GM12878 (cell line): ENCODE measurements at regions not wholly inside any gene's neighbourhood (a gene's known extent, or its start where the extent isn't known, plus 50 kb on each side); places are given as distances from the start of the nearest gene placed in this dataset.

ENCODE experiments used
- ATAC-seq: fragments of 200-7000 bp; cut with Tn5 transposase; 3 replicates; pipeline ENCODE4 v1.9.1; 2020; ENCODE audit warnings: mild to moderate bottlenecking, moderate library complexity
- BruUV-seq: library from RNA; stranded (reverse); fragments of 400-500 nt; replicated peaks from 2 replicates; lab custom pipeline; 2021; lab: Mats Ljungman, UMichigan
- CTCF ChIA-PET: fragments of 300-600 bp; sonication (Branson Sonifier 250); formaldehyde crosslinking; extraction: SDS; loops from one replicate; lab custom pipeline; 2021; ENCODE audit warnings: inconsistent platforms; lab: Yijun Ruan, JAX
- POLR2A ChIA-PET: fragments of 350-600 bp; formaldehyde crosslinking; extraction: SDS; loops from one replicate; lab custom pipeline; 2021; ENCODE audit warnings: inconsistent platforms; lab: Charles Lee
- RAD21 ChIA-PET: fragments of 300-600 bp; sonication (Branson Sonifier 250); formaldehyde crosslinking; loops from one replicate; lab custom pipeline; 2023; ENCODE audit warnings: antibody characterized with exemption; ENCODE audit not compliant: unreplicated experiment; lab: Charles Lee
- SMC1A ChIA-PET: fragments of 300-600 bp; sonication (Branson Sonifier 250); formaldehyde crosslinking; loops from one replicate; lab custom pipeline; 2023; ENCODE audit not compliant: unreplicated experiment, uncharacterized antibody; lab: Charles Lee
- DNase-seq: peaks from one replicate; pipeline ENCODE4 v3.0.0-alpha.2; 2011; ENCODE audit warnings: low read depth, low spot score
- FAIRE-seq: peaks from 3 replicates; lab custom pipeline; 2011; peaks lifted over from hg19 to GRCh38; lab: Jason Lieb, UNC
- H2AFZ ChIP-seq: 2 replicates; pipeline ENCODE4 v1.6.0; 2011; ENCODE audit warnings: low read depth, low read length, control low read depth; ENCODE audit not compliant: control insufficient read depth
- H3K27ac ChIP-seq: 2 replicates; pipeline ENCODE4 v1.5.1; 2011; ENCODE audit warnings: control low read depth; ENCODE audit not compliant: control insufficient read depth, insufficient read depth
- H3K27me3 ChIP-seq, 2 experiments: replicated peaks in 1 of 2; 2 replicates each; pipeline versions ENCODE4 v1.6.0 to v1.6.1; 2011; ENCODE audit warnings: low read length in 1 of 2; ENCODE audit not compliant: control insufficient read depth in 2 of 2, insufficient read depth in 2 of 2
- H3K36me3 ChIP-seq, 2 experiments: 2 replicates each; pipeline ENCODE4 v1.5.1; 2011; ENCODE audit warnings: low read length in 1 of 2; ENCODE audit not compliant: control insufficient read depth in 2 of 2, insufficient read depth in 2 of 2
- H3K4me1 ChIP-seq: 2 replicates; pipeline ENCODE4 v1.6.1; 2011; ENCODE audit warnings: mild to moderate bottlenecking, low read length, moderate library complexity, mixed read lengths; ENCODE audit not compliant: control insufficient read depth, insufficient read depth
- H3K4me2 ChIP-seq: 2 replicates; pipeline ENCODE4 v1.6.0; 2011; ENCODE audit warnings: control low read depth; ENCODE audit not compliant: control insufficient read depth, insufficient read depth
- H3K4me3 ChIP-seq: fragments of 200-600 bp; sonication (generic); 2 replicates; pipeline ENCODE4 v1.5.1; 2016
- H3K79me2 ChIP-seq: 2 replicates; pipeline ENCODE4 v1.6.0; 2011; ENCODE audit warnings: low read length; ENCODE audit not compliant: control insufficient read depth, insufficient read depth
- H3K9ac ChIP-seq: 2 replicates; pipeline ENCODE4 v1.8.0; 2011; ENCODE audit warnings: low read length, control low read depth, mixed read lengths; ENCODE audit not compliant: control insufficient read depth, insufficient read depth
- H3K9me3 ChIP-seq: replicated peaks from 3 replicates; pipeline ENCODE4 v1.5.1; 2011; ENCODE audit warnings: mild to moderate bottlenecking, low read length; ENCODE audit not compliant: control insufficient read depth, insufficient read depth
- H4K20me1 ChIP-seq: 2 replicates; pipeline ENCODE4 v1.6.0; 2011; ENCODE audit not compliant: control insufficient read depth, insufficient read depth
- BACH1 ChIP-seq: fragments of 450-650 bp; IDR thresholded peaks from 2 replicates; pipeline ENCODE4 v1.6.1; 2017; ENCODE audit warnings: mild to moderate bottlenecking, borderline replicate concordance
- BMI1 ChIP-seq: fragments of 450-650 bp; IDR thresholded peaks from 2 replicates; pipeline ENCODE4 v1.6.1; 2016; ENCODE audit warnings: mild to moderate bottlenecking, moderate library complexity, borderline replicate concordance
- CEBPB ChIP-seq, 2 experiments: fragments of 150-350 bp in 1 of 2; IDR thresholded peaks; 2 replicates each; pipeline ENCODE4 v1.6.1; 2012 to 2014; ENCODE audit warnings: low read depth in 2 of 2, low read length in 2 of 2, borderline replicate concordance in 1 of 2, inconsistent platforms in 1 of 2
- CREM ChIP-seq: IDR thresholded peaks from 2 replicates; pipeline ENCODE4 v1.6.1; 2014; ENCODE audit warnings: antibody characterized with exemption, low read depth
- GATAD2B ChIP-seq: fragments of 450-650 bp; conservative IDR thresholded peaks from 2 replicates; pipeline ENCODE4 v1.6.1; 2017; ENCODE audit warnings: low read depth, mild to moderate bottlenecking, moderate library complexity
- NFYB ChIP-seq: IDR thresholded peaks from 2 replicates; pipeline ENCODE4 v1.6.1; 2011; ENCODE audit warnings: low read depth, mild to moderate bottlenecking, low read length, improper control_type of control experiment, moderate library complexity; ENCODE audit not compliant: insufficient read depth
- POLR2A ChIP-seq: IDR thresholded peaks from 2 replicates; pipeline ENCODE4 v1.6.1; 2011; ENCODE audit warnings: low read depth, mild to moderate bottlenecking, low read length
- REST ChIP-seq: IDR thresholded peaks from 2 replicates; pipeline ENCODE4 v1.6.1; 2012; ENCODE audit warnings: mild to moderate bottlenecking, low read depth, low read length
- RUNX3 ChIP-seq: IDR thresholded peaks from 2 replicates; pipeline ENCODE4 v1.6.1; 2012; ENCODE audit warnings: low read length, inconsistent platforms
- SIX5 ChIP-seq: IDR thresholded peaks from 2 replicates; pipeline ENCODE4 v1.6.1; 2011; ENCODE audit warnings: mild to moderate bottlenecking, low read depth, low read length, moderate library complexity; ENCODE audit not compliant: severe bottlenecking
- SP1 ChIP-seq: IDR thresholded peaks from one replicate; pipeline ENCODE4 v1.6.1; 2011; ENCODE audit warnings: low read depth, low read length
- SREBF2 ChIP-seq: IDR thresholded peaks from 2 replicates; pipeline ENCODE4 v1.6.1; 2012; ENCODE audit warnings: mild to moderate bottlenecking, low read length
- SUZ12 ChIP-seq: fragments of 200-600 bp; sonication (generic); IDR thresholded peaks from one replicate; pipeline ENCODE4 v1.6.1; 2018; ENCODE audit warnings: antibody characterized with exemption, mild to moderate bottlenecking; ENCODE audit not compliant: unreplicated experiment
- TCF3 ChIP-seq: IDR thresholded peaks from 2 replicates; pipeline ENCODE4 v1.6.1; 2012; ENCODE audit warnings: low read depth, mild to moderate bottlenecking, low read length, borderline replicate concordance; ENCODE audit not compliant: insufficient read depth
- YY1 ChIP-seq: IDR thresholded peaks from 2 replicates; pipeline ENCODE4 v1.6.1; 2011; ENCODE audit warnings: low read depth, mild to moderate bottlenecking, low read length
- ZNF24 ChIP-seq: fragments of 450-650 bp; IDR thresholded peaks from 2 replicates; pipeline ENCODE4 v1.6.1; 2017; ENCODE audit warnings: antibody characterized with exemption, mild to moderate bottlenecking
- in situ Hi-C: fragments of 300-500 bp; cut with MboI; formaldehyde crosslinking; loops from 9 replicates; pipeline ENCODE4 v1.14.3; 2018; ENCODE audit warnings: mixed read lengths
- intact Hi-C: fragments of 100-400 bp; cut with micrococcal nuclease; formaldehyde crosslinking; loops from one replicate; pipeline ENCODE4 v1.14.2; 2022; ENCODE audit not compliant: unreplicated experiment
- TF ChIP-seq, protein P1 (sequence below): fragments of 450-650 bp; IDR thresholded peaks from 2 replicates; pipeline ENCODE4 v1.6.1; 2017; ENCODE audit warnings: antibody characterized with exemption, mild to moderate bottlenecking, moderate library complexity
- TF ChIP-seq, protein P2 (sequence below): fragments of 450-650 bp; IDR thresholded peaks from 2 replicates; pipeline ENCODE4 v1.6.1; 2017; ENCODE audit warnings: borderline replicate concordance

- TF ChIP-seq POLR2A (no peak), NFYB (no peak), SREBF2 (no peak), RUNX3 (no peak), BACH1 (no peak), ZNF24 (no peak)
- TF ChIP-seq, protein P1, sequence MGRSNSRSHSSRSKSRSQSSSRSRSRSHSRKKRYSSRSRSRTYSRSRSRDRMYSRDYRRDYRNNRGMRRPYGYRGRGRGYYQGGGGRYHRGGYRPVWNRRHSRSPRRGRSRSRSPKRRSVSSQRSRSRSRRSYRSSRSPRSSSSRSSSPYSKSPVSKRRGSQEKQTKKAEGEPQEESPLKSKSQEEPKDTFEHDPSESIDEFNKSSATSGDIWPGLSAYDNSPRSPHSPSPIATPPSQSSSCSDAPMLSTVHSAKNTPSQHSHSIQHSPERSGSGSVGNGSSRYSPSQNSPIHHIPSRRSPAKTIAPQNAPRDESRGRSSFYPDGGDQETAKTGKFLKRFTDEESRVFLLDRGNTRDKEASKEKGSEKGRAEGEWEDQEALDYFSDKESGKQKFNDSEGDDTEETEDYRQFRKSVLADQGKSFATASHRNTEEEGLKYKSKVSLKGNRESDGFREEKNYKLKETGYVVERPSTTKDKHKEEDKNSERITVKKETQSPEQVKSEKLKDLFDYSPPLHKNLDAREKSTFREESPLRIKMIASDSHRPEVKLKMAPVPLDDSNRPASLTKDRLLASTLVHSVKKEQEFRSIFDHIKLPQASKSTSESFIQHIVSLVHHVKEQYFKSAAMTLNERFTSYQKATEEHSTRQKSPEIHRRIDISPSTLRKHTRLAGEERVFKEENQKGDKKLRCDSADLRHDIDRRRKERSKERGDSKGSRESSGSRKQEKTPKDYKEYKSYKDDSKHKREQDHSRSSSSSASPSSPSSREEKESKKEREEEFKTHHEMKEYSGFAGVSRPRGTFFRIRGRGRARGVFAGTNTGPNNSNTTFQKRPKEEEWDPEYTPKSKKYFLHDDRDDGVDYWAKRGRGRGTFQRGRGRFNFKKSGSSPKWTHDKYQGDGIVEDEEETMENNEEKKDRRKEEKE: no peak
- TF ChIP-seq, all 136 proteins: peak for 0
Measured at GRCh38 chr1:185656663-185657062, 77.5 kb upstream of the HMCN1 start (continued).

GRCh38 chr1:185654952-185655314 is 79.3 kb upstream of the HMCN1 start:
- Histone ChIP-seq H3K4me2 (no peak overlapping the region), H3K9ac (no peak overlapping the region), H3K27me3 (no peaks in the 10 kb centered on the region), H4K20me1 (no peaks in the 10 kb centered on the region), H2AFZ (no peak overlapping the region), H3K9me3 (no peaks in the 10 kb centered on the region), H3K4me3 (no peak overlapping the region), H3K36me3 (no peaks in the 10 kb centered on the region), H3K79me2 (no peaks in the 10 kb centered on the region), H3K4me1 (no peaks in the 10 kb centered on the region), H3K27ac (no peak overlapping the region)
- in situ Hi-C loops: no loop called here
- FAIRE-seq (no peak), ATAC-seq (no peak), DNase-seq (no peak)
- ChIA-PET RAD21 (no interaction called here), POLR2A (no interaction called here), SMC1A (interaction anchor here (1.2 kb wide), 1 partner anchor 9 kb away, joined by 3 read pairs; no protein-coding TSS in a partner anchor), CTCF (no interaction called here)
- BruUV-seq: no TSS peak
- intact Hi-C loops: no loop called here
- TF ChIP-seq GATAD2B: no peak
- TF ChIP-seq SP1: no peak
- TF ChIP-seq, protein P2, sequence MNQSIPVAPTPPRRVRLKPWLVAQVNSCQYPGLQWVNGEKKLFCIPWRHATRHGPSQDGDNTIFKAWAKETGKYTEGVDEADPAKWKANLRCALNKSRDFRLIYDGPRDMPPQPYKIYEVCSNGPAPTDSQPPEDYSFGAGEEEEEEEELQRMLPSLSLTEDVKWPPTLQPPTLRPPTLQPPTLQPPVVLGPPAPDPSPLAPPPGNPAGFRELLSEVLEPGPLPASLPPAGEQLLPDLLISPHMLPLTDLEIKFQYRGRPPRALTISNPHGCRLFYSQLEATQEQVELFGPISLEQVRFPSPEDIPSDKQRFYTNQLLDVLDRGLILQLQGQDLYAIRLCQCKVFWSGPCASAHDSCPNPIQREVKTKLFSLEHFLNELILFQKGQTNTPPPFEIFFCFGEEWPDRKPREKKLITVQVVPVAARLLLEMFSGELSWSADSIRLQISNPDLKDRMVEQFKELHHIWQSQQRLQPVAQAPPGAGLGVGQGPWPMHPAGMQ: no peak
- TF ChIP-seq SUZ12: no peak
- no peak for TF ChIP-seq REST
- no peak for TF ChIP-seq TCF3
- TF ChIP-seq BMI1: no peak
- TF ChIP-seq SIX5: no peak
- no peak for TF ChIP-seq YY1
- no peak for TF ChIP-seq CREM
- no peak for TF ChIP-seq CEBPB (IDR thresholded peaks at IDR 0.05; ENCODE audit: borderline replicate concordance in 1 of 2, low read depth in 2 of 2, low read length in 2 of 2)
